Mesothelial cell of epicardium (in vitro differentiated cells): ENCODE measurements at regions not wholly inside any gene's neighbourhood (a gene's known extent, or its start where the extent isn't known, plus 50 kb on each side); places are given as distances from the start of the nearest gene placed in this dataset.

Experiments
- DNase-seq, 2 experiments: peaks; one replicate each; pipeline ENCODE4 v3.0.0; 2021; ENCODE audit warnings: low spot score in 2 of 2; ENCODE audit not compliant: unreplicated experiment in 2 of 2
- H3K27ac Mint-ChIP-seq: 2 replicates; pipeline ENCODE4 v1.8.0; 2021; ENCODE audit warnings: mixed read lengths
- H3K27me3 Mint-ChIP-seq: 2 replicates; pipeline ENCODE4 v1.8.0; 2021; ENCODE audit warnings: low read depth, mixed read lengths
- H3K36me3 Mint-ChIP-seq: 2 replicates; pipeline ENCODE4 v1.8.0; 2021; ENCODE audit warnings: mixed read lengths
- H3K4me1 Mint-ChIP-seq: 2 replicates; pipeline ENCODE4 v1.8.0; 2021; ENCODE audit warnings: mixed read lengths
- H3K4me3 Mint-ChIP-seq: 2 replicates; pipeline ENCODE4 v1.8.0; 2021; ENCODE audit warnings: mild to moderate bottlenecking, moderate library complexity, mixed read lengths
- H3K9me3 Mint-ChIP-seq: 2 replicates; pipeline ENCODE4 v1.8.0; 2021; ENCODE audit warnings: mixed read lengths
- CTCF ChIP-seq: fragments of 200-600 bp; sonication (generic); IDR thresholded peaks from one replicate; pipeline ENCODE4 v1.5.0; 2021; ENCODE audit warnings: antibody characterized with exemption; ENCODE audit not compliant: unreplicated experiment

DNA sequence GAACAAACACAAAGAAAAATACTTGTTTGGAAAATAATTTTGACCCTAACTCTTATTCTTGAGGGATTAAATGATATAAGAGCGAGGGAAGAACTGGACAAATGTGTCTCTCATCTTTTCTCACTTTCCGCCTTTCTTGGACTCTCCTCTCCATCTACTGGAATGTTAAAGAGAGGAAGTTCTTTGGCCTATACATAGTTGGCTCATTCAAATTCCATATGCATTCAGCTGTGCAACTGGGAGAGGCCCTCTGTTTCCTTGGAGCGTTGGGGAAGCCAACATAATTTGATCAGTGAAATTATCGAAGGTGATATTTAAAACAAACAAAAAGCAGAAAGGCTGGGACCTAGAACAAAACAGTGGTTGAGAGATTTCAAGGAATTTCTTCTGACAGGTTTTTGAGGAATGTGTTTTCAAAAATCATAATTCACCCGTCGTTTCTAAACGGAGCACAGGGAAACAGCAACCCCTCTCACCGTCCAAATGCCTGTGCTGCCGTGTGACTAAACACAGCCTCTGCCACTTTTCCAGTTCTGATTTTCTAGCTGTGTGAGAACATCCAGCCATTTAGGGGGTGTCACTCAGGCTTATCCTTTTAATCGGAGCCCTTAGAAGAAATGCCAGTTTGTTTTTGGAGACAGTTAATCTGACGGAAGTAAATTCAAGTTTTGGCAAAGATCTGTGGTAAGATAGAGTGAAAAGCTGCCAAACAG lies 489.9 kb downstream of the SOX2 start:
- H3K27me3 Mint-ChIP-seq = peaks cover 3% of the 10 kb centered on the region
- no peak for DNase-seq
- H3K9me3 Mint-ChIP-seq = no peaks in the 10 kb centered on the region
- no peak overlapping the region for H3K4me3 Mint-ChIP-seq
- no peak for TF ChIP-seq CTCF
- H3K27ac Mint-ChIP-seq = no peak overlapping the region
- peaks cover 6% of the 10 kb centered on the region for H3K4me1 Mint-ChIP-seq
- no peaks in the 10 kb centered on the region for H3K36me3 Mint-ChIP-seq

DNA sequence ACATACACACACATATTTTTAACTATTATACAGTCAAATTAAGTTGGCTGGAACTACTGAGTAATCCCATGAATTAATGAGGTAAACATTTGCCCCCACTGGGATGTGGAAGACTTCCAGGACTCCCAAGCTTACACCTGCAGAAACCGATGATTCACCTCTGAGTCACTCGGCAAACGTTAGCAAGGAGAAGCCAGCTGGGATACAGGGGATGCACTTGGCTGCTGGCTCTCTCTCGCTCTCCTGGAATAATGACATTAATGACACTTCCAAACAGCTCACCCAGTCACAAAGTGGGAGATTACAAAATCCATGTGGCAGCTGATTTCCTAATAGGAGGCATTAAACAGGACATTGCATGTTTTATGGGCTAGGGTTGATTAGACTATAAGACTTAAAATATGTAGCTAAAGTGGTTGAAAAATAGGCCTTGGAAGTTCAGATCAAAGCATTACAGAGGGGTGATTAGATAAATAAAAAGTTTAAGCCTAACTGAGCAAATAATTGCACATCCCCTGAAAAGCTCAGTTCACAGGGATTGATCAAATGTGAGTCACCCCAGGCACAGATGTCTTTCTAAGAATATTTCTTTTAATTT lies 500.9 kb downstream of the SOX2 start:
- H3K36me3 Mint-ChIP-seq = no peaks in the 10 kb centered on the region
- no peaks in the 10 kb centered on the region for H3K9me3 Mint-ChIP-seq
- no peak overlapping the region for H3K27ac Mint-ChIP-seq
- no peak for DNase-seq
- peaks cover 6% of the 10 kb centered on the region for H3K4me1 Mint-ChIP-seq
- TF ChIP-seq CTCF = no peak
- H3K4me3 Mint-ChIP-seq = no peak overlapping the region
- H3K27me3 Mint-ChIP-seq = peaks cover 16% of the 10 kb centered on the region

DNA sequence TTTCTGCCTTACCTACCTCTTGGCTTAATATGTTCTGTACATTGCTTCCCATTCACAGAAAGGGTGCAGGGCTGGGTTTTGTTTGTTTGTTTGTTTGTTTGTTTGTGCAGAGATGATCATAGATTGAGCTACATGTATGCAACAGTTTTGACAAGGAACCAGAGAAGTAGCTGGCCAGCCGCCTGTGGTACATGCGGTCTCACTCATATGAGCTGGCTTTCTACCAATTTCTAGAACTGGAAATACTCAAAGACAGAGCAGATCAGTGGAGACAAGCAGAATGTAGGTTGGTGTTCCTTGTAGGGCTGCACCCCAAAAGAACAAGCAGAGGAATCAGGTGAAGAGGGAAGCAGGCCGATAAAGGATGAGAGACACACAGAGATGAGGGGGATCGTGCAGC lies 502.7 kb downstream of the SOX2 start:
- H3K9me3 Mint-ChIP-seq = no peaks in the 10 kb centered on the region
- H3K4me1 Mint-ChIP-seq = peaks cover 6% of the 10 kb centered on the region
- TF ChIP-seq CTCF = no peak
- DNase-seq = no peak
- H3K4me3 Mint-ChIP-seq = no peak overlapping the region
- no peaks in the 10 kb centered on the region for H3K36me3 Mint-ChIP-seq
- H3K27me3 Mint-ChIP-seq = peaks cover 19% of the 10 kb centered on the region
- H3K27ac Mint-ChIP-seq = no peak overlapping the region

- Mint-ChIP-seq H3K27ac (no peak overlapping the region), H3K36me3 (no peaks in the 10 kb centered on the region), H3K27me3 (peaks cover 19% of the 10 kb centered on the region), H3K4me1 (peaks cover 6% of the 10 kb centered on the region), H3K9me3 (no peaks in the 10 kb centered on the region), H3K4me3 (no peak overlapping the region)
- no peak for DNase-seq
- no peak for TF ChIP-seq CTCF
Measured at GRCh38 chr3:182215881-182216280, 504.2 kb downstream of the SOX2 start.

GRCh38 chr3:182216311-182216970 lies 504.7 kb downstream of the SOX2 start:
- peaks cover 6% of the 10 kb centered on the region for H3K4me1 Mint-ChIP-seq
- H3K4me3 Mint-ChIP-seq = no peak overlapping the region
- DNase-seq = no peak
- peaks cover 19% of the 10 kb centered on the region for H3K27me3 Mint-ChIP-seq
- no peak for TF ChIP-seq CTCF
- H3K9me3 Mint-ChIP-seq = no peaks in the 10 kb centered on the region
- no peak overlapping the region for H3K27ac Mint-ChIP-seq
- H3K36me3 Mint-ChIP-seq = no peaks in the 10 kb centered on the region
